Upper lobe of left lung (tissue), 4 donors: ENCODE measurements at regions not wholly inside any gene's neighbourhood (a gene's known extent, or its start where the extent isn't known, plus 50 kb on each side); places are given as distances from the start of the nearest gene placed in this dataset.

Experiments used
- EP300 ChIP-seq, 4 donors: sonication (generic); formaldehyde crosslinking; IDR thresholded peaks; one replicate each; pipeline ENCODE4 v1.5.1; 2017; ENCODE audit warnings: antibody characterized with exemption in 4 of 4, control low read depth in 2 of 4
- POLR2A ChIP-seq, 4 donors: fragments of 450-650 bp; IDR thresholded peaks; one replicate each; pipeline ENCODE4 v1.5.1; 2016 to 2017; ENCODE audit warnings: antibody characterized with exemption in 4 of 4, mild to moderate bottlenecking in 2 of 4
- POLR2AphosphoS5 ChIP-seq, 2 donors: sonication (generic); formaldehyde crosslinking; IDR thresholded peaks; one replicate each; pipeline ENCODE4 v1.5.1; 2017; ENCODE audit warnings: antibody characterized with exemption in 2 of 2

DNA sequence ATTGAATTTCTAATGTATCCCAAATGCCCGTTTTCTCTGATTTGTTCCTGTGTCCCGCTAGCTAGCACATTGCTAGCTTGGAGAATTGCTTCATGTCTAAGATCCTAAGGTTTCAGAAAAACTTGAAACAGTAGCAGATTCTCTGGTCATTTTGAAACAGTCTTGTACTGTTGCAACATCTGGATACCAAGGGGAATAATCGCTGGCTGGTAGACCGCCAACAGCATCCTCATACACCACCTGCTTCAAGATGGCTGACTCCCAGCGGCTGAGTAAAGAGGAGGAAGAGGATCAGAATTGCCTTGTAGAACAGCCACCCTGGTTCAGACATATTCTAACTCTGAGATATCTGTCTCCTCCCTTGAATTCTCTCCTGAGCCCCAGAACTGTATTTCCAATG is 226.7 kb upstream of the ELAC2 start:
- no peak for TF ChIP-seq POLR2A (IDR thresholded peaks at IDR 0.05)
- TF ChIP-seq EP300 (IDR thresholded peaks at IDR 0.05), result no peak
- no peak for TF ChIP-seq POLR2AphosphoS5 (IDR thresholded peaks at IDR 0.05)
